H1 (cell line): ENCODE measurements at regions not wholly inside any gene's neighbourhood (a gene's known extent, or its start where the extent isn't known, plus 50 kb on each side); places are given as distances from the start of the nearest gene placed in this dataset.

Source experiments
- CTCF ChIA-PET: fragments of 300-600 bp; sonication (Branson Sonifier 250); formaldehyde crosslinking; loops from one replicate; lab custom pipeline; 2021; ENCODE audit not compliant: partially characterized antibody; lab: Charles Lee
- POLR2A ChIA-PET: fragments of 300-600 bp; sonication (Branson Sonifier 250); formaldehyde crosslinking; loops from one replicate; lab custom pipeline; 2021; ENCODE audit warnings: inconsistent platforms; ENCODE audit not compliant: partially characterized antibody; lab: Charles Lee
- DNase-seq, 2 experiments: peaks; one replicate each; pipeline versions ENCODE4 v3.0.0 to v3.0.0-alpha.2; 2010 to 2022; ENCODE audit warnings: low spot score in 2 of 2, low read depth in 1 of 2, mixed read lengths in 1 of 2
- FAIRE-seq: peaks from 2 replicates; lab custom pipeline; 2011; peaks lifted over from hg19 to GRCh38; lab: Jason Lieb, UNC
- H2AFZ ChIP-seq: 2 replicates; pipeline ENCODE4 v1.8.1; 2012; ENCODE audit warnings: low read length, inconsistent platforms
- H2AK5ac ChIP-seq: 2 replicates; pipeline ENCODE4 v1.6.1; 2013; ENCODE audit warnings: low read depth, low read length
- H2BK120ac ChIP-seq: replicated peaks from 2 replicates; pipeline ENCODE3; 2013; ENCODE audit warnings: low read depth, low read length, inconsistent platforms
- H2BK12ac ChIP-seq: 2 replicates; pipeline ENCODE4 v1.6.1; 2013; ENCODE audit warnings: low read depth, low read length
- H2BK15ac ChIP-seq: 2 replicates; pipeline ENCODE4 v1.6.1; 2013; ENCODE audit warnings: low read length
- H2BK20ac ChIP-seq: 2 replicates; pipeline ENCODE4 v1.6.1; 2013; ENCODE audit warnings: low read length
- H2BK5ac ChIP-seq: 2 replicates; pipeline ENCODE4 v1.6.1; 2013; ENCODE audit warnings: low read depth, low read length
- H3K14ac ChIP-seq: 2 replicates; pipeline ENCODE4 v1.6.1; 2013; ENCODE audit warnings: inconsistent platforms; ENCODE audit not compliant: insufficient read length
- H3K18ac ChIP-seq: 2 replicates; pipeline ENCODE4 v1.6.1; 2013; ENCODE audit warnings: low read length; ENCODE audit errors: extremely low read depth
- H3K23ac ChIP-seq: 2 replicates; pipeline ENCODE4 v1.6.1; 2013; ENCODE audit warnings: inconsistent platforms; ENCODE audit not compliant: insufficient read length
- H3K23me2 ChIP-seq: 2 replicates; pipeline ENCODE4 v1.6.1; 2013; ENCODE audit warnings: low read depth, low read length
- H3K27ac ChIP-seq: 2 replicates; pipeline ENCODE4 v1.6.1; 2011; ENCODE audit warnings: low read depth, low read length, inconsistent platforms
- H3K27me3 ChIP-seq, 4 experiments: replicated peaks in 1 of 4; 1 replicate in 1 of 4; 2 replicates in 3 of 4; pipeline versions ENCODE4 v1.6.1 to v1.8.1; 2011 to 2013; ENCODE audit warnings: low read length in 3 of 4, mild to moderate bottlenecking in 3 of 4, inconsistent platforms in 2 of 4, mixed read lengths in 2 of 4, moderate library complexity in 1 of 4; ENCODE audit not compliant: control insufficient read depth in 3 of 4, insufficient read depth in 3 of 4; ENCODE audit errors: extremely low read depth in 1 of 4
- H3K36me3 ChIP-seq, 4 experiments: 2 replicates each; pipeline versions ENCODE4 v1.6.1 to v1.8.1; 2011 to 2013; ENCODE audit warnings: mild to moderate bottlenecking in 4 of 4, low read length in 3 of 4, moderate library complexity in 2 of 4, control low read depth in 1 of 4, inconsistent platforms in 1 of 4; ENCODE audit not compliant: insufficient read depth in 4 of 4, control insufficient read depth in 2 of 4
- H3K4ac ChIP-seq: replicated peaks from 2 replicates; pipeline ENCODE3; 2013; ENCODE audit warnings: low read length, low read depth, mixed read lengths, inconsistent platforms; ENCODE audit not compliant: insufficient read length
- H3K4me1 ChIP-seq, 4 experiments: replicated peaks in 1 of 4; 1 replicate in 1 of 4; 2 replicates in 3 of 4; pipeline versions ENCODE4 v1.6.1 to v1.8.1; 2011 to 2013; ENCODE audit warnings: low read length in 3 of 4, inconsistent platforms in 2 of 4, mixed read lengths in 1 of 4; ENCODE audit not compliant: insufficient read depth in 4 of 4, control insufficient read depth in 3 of 4
- H3K4me2 ChIP-seq, 2 experiments: 2 replicates each; pipeline versions ENCODE4 v1.6.1 to v1.8.1; 2011 to 2013; ENCODE audit warnings: low read depth in 2 of 2, low read length in 2 of 2, control low read depth in 1 of 2, inconsistent platforms in 1 of 2, mild to moderate bottlenecking in 1 of 2; ENCODE audit not compliant: insufficient read depth in 1 of 2
- H3K4me3 ChIP-seq, 4 experiments: fragments of 200-600, 300-600 bp in 1 of 4; sonication (generic), shearing (Covaris generic), sonication (Bioruptor Twin) in 1 of 4; 2 replicates each; pipeline versions ENCODE4 v1.5.1 to v1.8.1; 2011 to 2016; ENCODE audit warnings: low read length in 4 of 4, low read depth in 3 of 4, control low read depth in 2 of 4, inconsistent platforms in 2 of 4, mild to moderate bottlenecking in 2 of 4, mixed read lengths in 1 of 4, moderate library complexity in 1 of 4; ENCODE audit not compliant: insufficient read depth in 2 of 4; ENCODE audit errors: extremely low read depth in 1 of 4
- H3K56ac ChIP-seq: replicated peaks from 2 replicates; pipeline ENCODE3; 2013; ENCODE audit warnings: low read depth, mild to moderate bottlenecking, mixed read lengths, low read length, inconsistent platforms; ENCODE audit not compliant: insufficient read length
- H3K79me1 ChIP-seq: 2 replicates; pipeline ENCODE4 v1.6.1; 2013; ENCODE audit warnings: low read depth, low read length, control low read depth
- H3K79me2 ChIP-seq, 2 experiments: 2 replicates each; pipeline versions ENCODE4 v1.6.1 to v1.8.1; 2012 to 2013; ENCODE audit warnings: low read length in 2 of 2, mild to moderate bottlenecking in 2 of 2, inconsistent platforms in 1 of 2; ENCODE audit not compliant: insufficient read depth in 2 of 2, control insufficient read depth in 1 of 2
- H3K9ac ChIP-seq, 4 experiments: replicated peaks in 1 of 4; 1 replicate in 1 of 4; 2 replicates in 3 of 4; pipeline versions ENCODE4 v1.6.1 to v1.8.1; 2011 to 2013; ENCODE audit warnings: low read depth in 3 of 4, low read length in 3 of 4, control low read depth in 2 of 4, mild to moderate bottlenecking in 2 of 4, moderate library complexity in 2 of 4, inconsistent platforms in 1 of 4; ENCODE audit errors: extremely low read depth in 1 of 4
- H3K9me3 ChIP-seq, 2 experiments: 2 replicates each; pipeline versions ENCODE4 v1.6.1 to v1.8.1; 2012 to 2013; ENCODE audit warnings: mild to moderate bottlenecking in 2 of 2, moderate library complexity in 2 of 2, control low read depth in 1 of 2, inconsistent platforms in 1 of 2, low read depth in 1 of 2, low read length in 1 of 2, mixed read lengths in 1 of 2; ENCODE audit not compliant: insufficient read depth in 2 of 2
- H4K20me1 ChIP-seq, 2 experiments: replicated peaks in 1 of 2; 2 replicates each; pipeline versions ENCODE3 to v1.8.1; 2011 to 2013; ENCODE audit warnings: inconsistent platforms in 2 of 2, low read length in 2 of 2, mild to moderate bottlenecking in 1 of 2; ENCODE audit not compliant: insufficient read depth in 2 of 2, control insufficient read depth in 1 of 2
- H4K5ac ChIP-seq: 2 replicates; pipeline ENCODE4 v1.6.1; 2013; ENCODE audit warnings: low read length, low read depth, mixed read lengths, inconsistent platforms; ENCODE audit not compliant: insufficient read length
- H4K8ac ChIP-seq: 2 replicates; pipeline ENCODE4 v1.8.0; 2013; ENCODE audit warnings: mild to moderate bottlenecking, moderate library complexity, low read length, inconsistent platforms; ENCODE audit not compliant: insufficient read depth; ENCODE audit errors: extremely low read depth
- H4K91ac ChIP-seq: replicated peaks from 2 replicates; pipeline ENCODE3; 2013; ENCODE audit warnings: low read length, mixed read lengths, inconsistent platforms; ENCODE audit not compliant: insufficient read length
- ASH2L ChIP-seq: fragments of 200-600, 300-600 bp; sonication (generic); IDR thresholded peaks from one replicate; pipeline ENCODE4 v1.7.1; 2017; ENCODE audit warnings: low read length
- BCL11A ChIP-seq, 2 experiments: IDR thresholded peaks; one replicate each; pipeline ENCODE4 v1.6.1; 2011; ENCODE audit warnings: low read depth in 2 of 2, low read length in 2 of 2, mild to moderate bottlenecking in 2 of 2
- CHD1 ChIP-seq: IDR thresholded peaks from 2 replicates; pipeline ENCODE4 v1.6.1; 2012; ENCODE audit warnings: low read depth, low read length, improper control_type of control experiment
- CHD2 ChIP-seq: IDR thresholded peaks from 2 replicates; pipeline ENCODE4 v1.6.1; 2012; ENCODE audit warnings: low read length, improper control_type of control experiment
- EP300 ChIP-seq, 2 experiments: IDR thresholded peaks; 1 replicate in 1 of 2; 2 replicates in 1 of 2; pipeline ENCODE4 v1.6.1; 2011 to 2012; ENCODE audit warnings: low read depth in 2 of 2, low read length in 2 of 2, mild to moderate bottlenecking in 2 of 2, borderline replicate concordance in 1 of 2, inconsistent platforms in 1 of 2, moderate library complexity in 1 of 2
- HDAC2 ChIP-seq, 2 experiments: fragments of 300-600 bp in 1 of 2; sonication (generic) in 1 of 2; IDR thresholded peaks; 2 replicates each; pipeline ENCODE4 v1.6.1; 2011 to 2012; ENCODE audit warnings: low read depth in 2 of 2, low read length in 2 of 2, mild to moderate bottlenecking in 2 of 2, moderate library complexity in 2 of 2, borderline replicate concordance in 1 of 2, inconsistent platforms in 1 of 2
- KDM4A ChIP-seq: IDR thresholded peaks from one replicate; pipeline ENCODE4 v1.7.1; 2012; ENCODE audit warnings: low read depth, mild to moderate bottlenecking, moderate library complexity, low read length, inconsistent platforms; ENCODE audit not compliant: severe bottlenecking
- NANOG ChIP-seq: IDR thresholded peaks from 2 replicates; pipeline ENCODE4 v1.6.1; 2011; ENCODE audit warnings: low read length, low read depth, mild to moderate bottlenecking, inconsistent platforms; ENCODE audit not compliant: insufficient read depth, poor library complexity, severe bottlenecking
- POLR2A ChIP-seq, 2 experiments: IDR thresholded peaks; 1 replicate in 1 of 2; 2 replicates in 1 of 2; pipeline ENCODE4 v1.6.1; 2011; ENCODE audit warnings: low read depth in 2 of 2, low read length in 2 of 2, mild to moderate bottlenecking in 2 of 2; ENCODE audit errors: control extremely low read depth in 1 of 2
- RAD21 ChIP-seq, 2 experiments: IDR thresholded peaks in 1 of 2; conservative IDR thresholded peaks in 1 of 2; 2 replicates each; pipeline ENCODE4 v1.6.1; 2011; ENCODE audit warnings: low read depth in 2 of 2, low read length in 2 of 2, improper control_type of control experiment in 1 of 2, inconsistent platforms in 1 of 2, mild to moderate bottlenecking in 1 of 2, moderate library complexity in 1 of 2
- SIRT6 ChIP-seq: IDR thresholded peaks from one replicate; pipeline ENCODE4 v1.7.1; 2012; ENCODE audit warnings: low read length, inconsistent platforms
- WGBS, 2 experiments: shearing (Covaris generic) in 1 of 2; methylation state at CpG; one replicate each; pipeline versions ENCODE4 v1.1.6 to v1.1.7; 2013 to 2015; ENCODE audit warnings: low lambda C conversion rate in 2 of 2, mixed read lengths in 2 of 2, inconsistent platforms in 1 of 2, low coverage in 1 of 2, missing lambda C conversion rate in 1 of 2; ENCODE audit not compliant: insufficient replicate concordance in 2 of 2, insufficient coverage in 1 of 2, insufficient read length in 1 of 2; ENCODE audit errors: extremely low coverage in 1 of 2, missing lambda C conversion rate in 1 of 2; 5-methylcytosine and 5-hydroxymethylcytosine counted together
- TF ChIP-seq, protein P1 (sequence below): IDR thresholded peaks from 2 replicates; pipeline ENCODE4 v1.6.1; 2011; ENCODE audit warnings: low read length, improper control_type of control experiment

DNA sequence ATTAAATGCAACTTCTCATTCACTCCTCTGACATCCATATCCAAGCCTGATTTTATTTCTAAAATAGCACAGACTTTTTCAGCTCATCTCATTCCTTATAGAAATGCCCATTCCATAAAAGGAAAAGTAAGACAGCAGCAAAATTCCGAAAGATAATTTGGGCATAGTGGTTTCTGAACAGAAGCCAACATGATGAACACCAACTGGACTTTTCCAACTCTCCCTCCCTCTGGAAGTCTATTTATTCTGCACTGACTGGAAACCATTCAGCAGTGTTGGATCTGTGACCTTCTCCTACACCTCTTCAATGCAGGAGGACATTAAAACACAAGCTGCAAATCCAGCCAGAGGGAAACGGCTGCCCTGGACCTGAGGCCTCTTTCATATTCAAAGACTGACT lies 306.2 kb upstream of the NT5E start:
- no peak overlapping the region for H2BK120ac ChIP-seq
- H3K4me2 ChIP-seq, result no peak overlapping the region
- ChIA-PET CTCF (interaction anchor here (1.6 to 1.9 kb wide), 2 partner anchors 16 to 179 kb away, joined by 7 to 9 read pairs; no protein-coding TSS in a partner anchor), POLR2A (no interaction called here)
- 83% methylated on average over 2 of the region's 2 CpGs; no CpG with 5 or more reads in 1 of the 2 experiments for WGBS, 2 experiments
- no peaks in the 10 kb centered on the region for H3K9me3 ChIP-seq
- H4K20me1 ChIP-seq, result no peaks in the 10 kb centered on the region
- H2AK5ac ChIP-seq, result no peak overlapping the region
- H3K9ac ChIP-seq, result no peak overlapping the region
- H3K56ac ChIP-seq, result no peak overlapping the region
- no peak overlapping the region for H3K23ac ChIP-seq
- no peak overlapping the region for H2AFZ ChIP-seq
- H3K36me3 ChIP-seq, result no peaks in the 10 kb centered on the region
- no peak overlapping the region for H3K4me3 ChIP-seq
- no peak overlapping the region for H2BK12ac ChIP-seq
- no peaks in the 10 kb centered on the region for H3K79me2 ChIP-seq
- no peak overlapping the region for H2BK20ac ChIP-seq
- H3K4me1 ChIP-seq, result no peaks in the 10 kb centered on the region
- no peak overlapping the region for H3K18ac ChIP-seq
- H4K5ac ChIP-seq, result no peak overlapping the region
- no peaks in the 10 kb centered on the region for H3K23me2 ChIP-seq
- H4K8ac ChIP-seq, result no peak overlapping the region
- no peaks in the 10 kb centered on the region for H3K27me3 ChIP-seq
- no peak overlapping the region for H3K4ac ChIP-seq
- no peaks in the 10 kb centered on the region for H3K79me1 ChIP-seq
- H3K14ac ChIP-seq, result no peak overlapping the region
- DNase-seq (no peak), FAIRE-seq (no peak)
- H2BK15ac ChIP-seq, result no peak overlapping the region
- no peak overlapping the region for H2BK5ac ChIP-seq
- H4K91ac ChIP-seq, result no peak overlapping the region
- no peak for TF ChIP-seq NANOG
- no peak for TF ChIP-seq RAD21 (IDR thresholded peaks at IDR 0.05 in 1 of 2, conservative IDR thresholded peaks at IDR 0.05 in 1 of 2; ENCODE audit: low read depth in 2 of 2, low read length in 2 of 2)
- no peak for TF ChIP-seq BCL11A (IDR thresholded peaks at IDR 0.05; ENCODE audit: low read depth in 2 of 2, low read length in 2 of 2)
- TF ChIP-seq, protein P1, sequence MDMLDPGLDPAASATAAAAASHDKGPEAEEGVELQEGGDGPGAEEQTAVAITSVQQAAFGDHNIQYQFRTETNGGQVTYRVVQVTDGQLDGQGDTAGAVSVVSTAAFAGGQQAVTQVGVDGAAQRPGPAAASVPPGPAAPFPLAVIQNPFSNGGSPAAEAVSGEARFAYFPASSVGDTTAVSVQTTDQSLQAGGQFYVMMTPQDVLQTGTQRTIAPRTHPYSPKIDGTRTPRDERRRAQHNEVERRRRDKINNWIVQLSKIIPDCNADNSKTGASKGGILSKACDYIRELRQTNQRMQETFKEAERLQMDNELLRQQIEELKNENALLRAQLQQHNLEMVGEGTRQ, result no peak
- TF ChIP-seq POLR2A (IDR thresholded peaks at IDR 0.05; ENCODE audit: control extremely low read depth in 1 of 2, low read depth in 2 of 2, low read length in 2 of 2), result no peak
- no peak for TF ChIP-seq SIRT6
- TF ChIP-seq ASH2L, result no peak
- no peak for TF ChIP-seq KDM4A
- TF ChIP-seq CHD2, result no peak
- TF ChIP-seq EP300 (IDR thresholded peaks at IDR 0.05; ENCODE audit: borderline replicate concordance in 1 of 2, low read depth in 2 of 2, low read length in 2 of 2), result no peak
- no peak for TF ChIP-seq HDAC2 (IDR thresholded peaks at IDR 0.05; ENCODE audit: borderline replicate concordance in 1 of 2, low read depth in 2 of 2, low read length in 2 of 2)
- no peak for TF ChIP-seq CHD1
- H3K27ac ChIP-seq, result no peak overlapping the region
